ENCODE measurements at regions not wholly inside any gene's neighbourhood (a gene's known extent, or its start where the extent isn't known, plus 50 kb on each side); places are given as distances from the start of the nearest gene placed in this dataset.

DNA sequence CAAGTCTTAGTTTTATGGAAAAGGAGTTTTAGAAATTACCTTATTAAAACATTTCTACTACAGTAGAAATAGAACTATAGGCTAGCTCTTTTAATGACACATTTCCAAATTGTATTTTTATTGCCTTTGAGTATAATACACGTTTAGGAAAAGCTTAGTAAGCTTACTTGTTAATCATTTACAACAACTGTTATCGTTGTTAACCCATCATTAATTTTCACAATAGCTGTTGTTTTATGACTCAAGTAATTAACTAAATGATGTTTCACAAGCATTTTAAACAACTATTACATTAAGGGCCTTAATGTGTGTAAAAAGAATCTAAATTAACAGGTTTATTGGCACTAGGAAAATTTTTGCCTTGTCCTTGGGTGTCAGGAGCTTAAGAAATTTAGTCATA, 120.5 kb upstream of the THRB start:
- Histone ChIP-seq H3K27me3 (ENCODE audit: control insufficient read depth, extremely low read depth, insufficient read depth, low read length) (no peaks in the 10 kb centered on the region), H3K79me2 (ENCODE audit: control insufficient read depth, insufficient read depth, low read length) (no peaks in the 10 kb centered on the region), H3K4me2 (ENCODE audit: control insufficient read depth, extremely low read depth, insufficient read depth, low read depth, low read length) (no peak overlapping the region), H3K9ac (ENCODE audit: control insufficient read depth, extremely low read depth, insufficient read depth, low read length) (no peak overlapping the region), H3K36me3 (ENCODE audit: control insufficient read depth in 2 of 2, extremely low read depth in 1 of 2, insufficient read depth in 2 of 2, low read length in 2 of 2) (no peaks in the 10 kb centered on the region), H3K4me3 (ENCODE audit: control insufficient read depth in 2 of 3, extremely low read depth in 1 of 3, insufficient read depth in 2 of 3, low read depth in 1 of 3, low read length in 3 of 3) (no peak overlapping the region), H3K9me3 (ENCODE audit: control insufficient read depth, low read depth, low read length) (no peaks in the 10 kb centered on the region), H3K9me1 (ENCODE audit: control insufficient read depth, extremely low read depth, insufficient read depth, low read length) (no peaks in the 10 kb centered on the region), H3K27ac (ENCODE audit: control insufficient read depth, insufficient read depth, low read length) (no peak overlapping the region), H2AFZ (ENCODE audit: control insufficient read depth, low read length) (no peak overlapping the region), H3K4me1 (ENCODE audit: control insufficient read depth, extremely low read depth, insufficient read depth, low read length) (no peaks in the 10 kb centered on the region), H4K20me1 (ENCODE audit: control insufficient read depth, extremely low read depth, insufficient read depth, low read length) (no peaks in the 10 kb centered on the region)
- FAIRE-seq (no peak), DNase-seq (ENCODE audit: low read depth, low spot score) (no peak)
- dilution Hi-C loops (cut with MboI; ENCODE audit: extremely low pct_ligation_motif_present, low sequenced_read_pairs): no loop called here
- TF ChIP-seq, protein P1, sequence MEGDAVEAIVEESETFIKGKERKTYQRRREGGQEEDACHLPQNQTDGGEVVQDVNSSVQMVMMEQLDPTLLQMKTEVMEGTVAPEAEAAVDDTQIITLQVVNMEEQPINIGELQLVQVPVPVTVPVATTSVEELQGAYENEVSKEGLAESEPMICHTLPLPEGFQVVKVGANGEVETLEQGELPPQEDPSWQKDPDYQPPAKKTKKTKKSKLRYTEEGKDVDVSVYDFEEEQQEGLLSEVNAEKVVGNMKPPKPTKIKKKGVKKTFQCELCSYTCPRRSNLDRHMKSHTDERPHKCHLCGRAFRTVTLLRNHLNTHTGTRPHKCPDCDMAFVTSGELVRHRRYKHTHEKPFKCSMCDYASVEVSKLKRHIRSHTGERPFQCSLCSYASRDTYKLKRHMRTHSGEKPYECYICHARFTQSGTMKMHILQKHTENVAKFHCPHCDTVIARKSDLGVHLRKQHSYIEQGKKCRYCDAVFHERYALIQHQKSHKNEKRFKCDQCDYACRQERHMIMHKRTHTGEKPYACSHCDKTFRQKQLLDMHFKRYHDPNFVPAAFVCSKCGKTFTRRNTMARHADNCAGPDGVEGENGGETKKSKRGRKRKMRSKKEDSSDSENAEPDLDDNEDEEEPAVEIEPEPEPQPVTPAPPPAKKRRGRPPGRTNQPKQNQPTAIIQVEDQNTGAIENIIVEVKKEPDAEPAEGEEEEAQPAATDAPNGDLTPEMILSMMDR (optimal IDR thresholded peaks at IDR 0.05 in 1 of 3, IDR thresholded peaks at IDR 0.05 in 1 of 3, conservative IDR thresholded peaks at IDR 0.05 in 1 of 3; ENCODE audit: extremely low read depth in 1 of 3, insufficient read depth in 2 of 3, low read length in 3 of 3): no peak
- no peak for TF ChIP-seq EZH2 (IDR thresholded peaks at IDR 0.05; ENCODE audit: low read length)

DNA sequence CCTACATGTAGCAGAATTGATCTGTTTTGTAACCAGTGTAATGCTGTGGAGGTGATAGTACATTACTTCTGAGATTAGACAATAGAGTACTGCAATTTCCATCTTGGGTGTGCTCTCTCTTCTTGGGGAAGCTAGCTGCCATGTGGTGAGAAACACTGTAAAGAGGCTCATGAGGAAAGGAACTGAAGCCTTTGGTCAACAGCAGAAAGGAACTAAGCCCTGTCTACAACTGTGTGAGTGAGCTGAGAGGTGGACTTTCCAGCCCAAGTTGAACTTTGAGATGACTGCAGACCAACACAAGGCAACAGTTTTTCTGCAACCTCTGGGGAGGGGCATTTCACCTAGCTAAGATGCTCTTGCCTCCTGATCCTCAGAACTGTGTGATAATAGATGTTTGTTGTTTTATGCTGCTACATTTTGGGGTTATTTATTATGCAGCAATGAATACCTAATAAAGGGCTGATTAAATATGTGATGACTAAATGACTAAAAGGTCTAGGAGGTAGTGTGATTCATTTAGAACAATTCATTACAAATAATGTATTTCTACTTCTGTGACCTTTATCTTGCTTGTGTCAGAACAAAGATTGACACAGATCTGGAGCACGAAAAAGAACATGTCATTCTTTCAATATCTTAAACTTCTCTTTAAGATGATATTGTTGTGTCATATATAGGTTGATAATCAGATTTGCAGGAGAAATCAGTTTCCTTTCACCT, 121.6 kb upstream of the THRB start:
- no peak for DNase-seq (ENCODE audit: low read depth, low spot score)
- Histone ChIP-seq H2AFZ (ENCODE audit: control insufficient read depth, low read length) (no peak overlapping the region), H3K4me1 (ENCODE audit: control insufficient read depth, extremely low read depth, insufficient read depth, low read length) (no peaks in the 10 kb centered on the region), H4K20me1 (ENCODE audit: control insufficient read depth, extremely low read depth, insufficient read depth, low read length) (no peaks in the 10 kb centered on the region), H3K27me3 (ENCODE audit: control insufficient read depth, extremely low read depth, insufficient read depth, low read length) (no peaks in the 10 kb centered on the region), H3K4me2 (ENCODE audit: control insufficient read depth, extremely low read depth, insufficient read depth, low read depth, low read length) (no peak overlapping the region), H3K9me1 (ENCODE audit: control insufficient read depth, extremely low read depth, insufficient read depth, low read length) (no peaks in the 10 kb centered on the region), H3K27ac (ENCODE audit: control insufficient read depth, insufficient read depth, low read length) (no peak overlapping the region), H3K9ac (ENCODE audit: control insufficient read depth, extremely low read depth, insufficient read depth, low read length) (no peak overlapping the region), H3K36me3 (ENCODE audit: control insufficient read depth in 2 of 2, extremely low read depth in 1 of 2, insufficient read depth in 2 of 2, low read length in 2 of 2) (no peaks in the 10 kb centered on the region), H3K9me3 (ENCODE audit: control insufficient read depth, low read depth, low read length) (no peaks in the 10 kb centered on the region), H3K79me2 (ENCODE audit: control insufficient read depth, insufficient read depth, low read length) (no peaks in the 10 kb centered on the region), H3K4me3 (ENCODE audit: control insufficient read depth in 2 of 3, extremely low read depth in 1 of 3, insufficient read depth in 2 of 3, low read depth in 1 of 3, low read length in 3 of 3) (no peak overlapping the region)
- FAIRE-seq: no peak
- dilution Hi-C loops (cut with MboI; ENCODE audit: extremely low pct_ligation_motif_present, low sequenced_read_pairs): no loop called here
- no peak for TF ChIP-seq EZH2 (IDR thresholded peaks at IDR 0.05; ENCODE audit: low read length)
- TF ChIP-seq, protein P1 (optimal IDR thresholded peaks at IDR 0.05 in 1 of 3, IDR thresholded peaks at IDR 0.05 in 1 of 3, conservative IDR thresholded peaks at IDR 0.05 in 1 of 3; ENCODE audit: extremely low read depth in 1 of 3, insufficient read depth in 2 of 3, low read length in 3 of 3): no peak
